ENCODE measurements at regions not wholly inside any gene's neighbourhood (a gene's known extent, or its start where the extent isn't known, plus 50 kb on each side); places are given as distances from the start of the nearest gene placed in this dataset.

DNA sequence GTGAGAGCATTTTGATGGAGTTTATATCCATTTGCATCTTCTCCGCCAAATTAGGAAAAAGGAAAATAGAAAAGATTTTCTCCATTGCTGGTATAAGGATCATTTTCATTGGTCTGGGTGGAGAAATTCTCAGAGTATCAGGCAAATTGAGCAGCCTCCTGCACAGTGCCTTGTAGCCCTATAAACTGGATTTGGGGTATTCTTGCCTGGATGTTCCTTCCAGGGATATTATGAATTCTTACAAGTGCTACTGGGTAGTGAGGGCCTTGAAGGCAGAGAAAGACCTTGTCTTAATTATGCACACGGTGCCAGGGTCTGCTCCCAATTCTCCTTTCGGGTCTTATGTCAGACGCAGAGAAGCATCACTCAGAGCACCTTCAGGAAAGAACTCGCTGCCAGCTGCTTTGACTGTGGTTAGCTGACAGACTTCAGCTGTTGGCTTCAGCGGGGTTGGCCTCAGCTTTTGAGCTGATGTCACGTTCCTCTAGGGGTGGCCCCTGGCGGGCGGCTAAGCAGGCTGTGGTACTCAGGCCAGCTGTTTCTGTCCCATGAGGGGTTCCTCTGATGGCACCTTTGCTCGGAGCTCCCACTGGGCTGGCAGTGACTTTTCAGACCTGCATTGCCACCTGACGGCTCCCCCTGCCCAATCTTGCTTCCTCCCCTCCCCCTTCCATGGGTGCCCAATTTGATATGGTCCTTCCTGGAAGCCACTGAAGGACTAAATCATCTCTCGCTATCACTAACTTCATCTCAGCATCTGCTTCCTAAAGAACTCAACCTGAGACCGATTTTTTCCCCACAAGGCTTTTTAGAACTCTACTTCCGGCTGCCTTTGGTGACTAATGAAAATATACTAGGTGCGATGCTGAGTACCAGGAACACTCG lies 519.5 kb downstream of the BCOR start:
- POLR2A ChIA-PET = no interaction called here
- Histone ChIP-seq H3K9me2 (ENCODE audit: insufficient read depth) (no peaks in the 10 kb centered on the region), H3K27me3 (ENCODE audit: insufficient read depth, low read length) (no peaks in the 10 kb centered on the region), H4K20me1 (ENCODE audit: insufficient read depth) (no peaks in the 10 kb centered on the region), H3K4me3 (replicated peaks in 1 of 2; ENCODE audit: low read depth in 1 of 2, low read length in 2 of 2) (no peak overlapping the region), H3K9ac (ENCODE audit: low read length) (no peak overlapping the region), H3K4me2 (ENCODE audit: low read length) (no peak overlapping the region), H3K4me1 (ENCODE audit: control insufficient read depth in 1 of 2, insufficient read depth in 2 of 2, low read length in 2 of 2) (peaks cover 0 to 9% of the 10 kb centered on the region in 2 experiments; a peak in 1 of 4 replicates), H2AFZ (ENCODE audit: low read depth, low read length, poor library complexity, severe bottlenecking) (no peak overlapping the region), H3K79me2 (ENCODE audit: insufficient read depth, low read length) (no peaks in the 10 kb centered on the region), H3K36me3 (ENCODE audit: control insufficient read depth in 1 of 2, insufficient read depth in 2 of 2, low read length in 2 of 2) (no peaks in the 10 kb centered on the region), H3K9me3 (ENCODE audit: control insufficient read depth in 1 of 2, insufficient read depth in 1 of 2, low read depth in 1 of 2, low read length in 2 of 2) (no peaks in the 10 kb centered on the region), H3K27ac (ENCODE audit: low read depth, low read length) (no peak overlapping the region)
- RAD21 ChIA-PET (ENCODE audit: low non-redundant PET in 1 of 2, low total read pairs in 2 of 2, uncharacterized antibody in 2 of 2, unreplicated experiment in 2 of 2) = no interaction called here
- no peak for DNase-seq (ENCODE audit: low read depth, low spot score)
- no peak for ATAC-seq
- no peak for TF ChIP-seq RAD21 (IDR thresholded peaks at IDR 0.05; ENCODE audit: low read depth)
- TF ChIP-seq, protein P1, sequence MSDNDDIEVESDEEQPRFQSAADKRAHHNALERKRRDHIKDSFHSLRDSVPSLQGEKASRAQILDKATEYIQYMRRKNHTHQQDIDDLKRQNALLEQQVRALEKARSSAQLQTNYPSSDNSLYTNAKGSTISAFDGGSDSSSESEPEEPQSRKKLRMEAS (IDR thresholded peaks at IDR 0.05) = no peak
- TF ChIP-seq POLR2A (IDR thresholded peaks at IDR 0.05; ENCODE audit: borderline replicate concordance, extremely low read depth, insufficient read depth, insufficient read length) = no peak
- no peak for TF ChIP-seq ATF3 (IDR thresholded peaks at IDR 0.05)
- TF ChIP-seq SP1 (IDR thresholded peaks at IDR 0.05; ENCODE audit: low read depth) = no peak
- TF ChIP-seq CEBPB (IDR thresholded peaks at IDR 0.05; ENCODE audit: low read depth) = no peak
- no peak for TF ChIP-seq CBX3 (IDR thresholded peaks at IDR 0.05; ENCODE audit: low read depth)
- TF ChIP-seq ZFX (IDR thresholded peaks at IDR 0.05) = no peak
- no peak for TF ChIP-seq SRF (IDR thresholded peaks at IDR 0.05; ENCODE audit: low read depth)
- TF ChIP-seq, protein P2, sequence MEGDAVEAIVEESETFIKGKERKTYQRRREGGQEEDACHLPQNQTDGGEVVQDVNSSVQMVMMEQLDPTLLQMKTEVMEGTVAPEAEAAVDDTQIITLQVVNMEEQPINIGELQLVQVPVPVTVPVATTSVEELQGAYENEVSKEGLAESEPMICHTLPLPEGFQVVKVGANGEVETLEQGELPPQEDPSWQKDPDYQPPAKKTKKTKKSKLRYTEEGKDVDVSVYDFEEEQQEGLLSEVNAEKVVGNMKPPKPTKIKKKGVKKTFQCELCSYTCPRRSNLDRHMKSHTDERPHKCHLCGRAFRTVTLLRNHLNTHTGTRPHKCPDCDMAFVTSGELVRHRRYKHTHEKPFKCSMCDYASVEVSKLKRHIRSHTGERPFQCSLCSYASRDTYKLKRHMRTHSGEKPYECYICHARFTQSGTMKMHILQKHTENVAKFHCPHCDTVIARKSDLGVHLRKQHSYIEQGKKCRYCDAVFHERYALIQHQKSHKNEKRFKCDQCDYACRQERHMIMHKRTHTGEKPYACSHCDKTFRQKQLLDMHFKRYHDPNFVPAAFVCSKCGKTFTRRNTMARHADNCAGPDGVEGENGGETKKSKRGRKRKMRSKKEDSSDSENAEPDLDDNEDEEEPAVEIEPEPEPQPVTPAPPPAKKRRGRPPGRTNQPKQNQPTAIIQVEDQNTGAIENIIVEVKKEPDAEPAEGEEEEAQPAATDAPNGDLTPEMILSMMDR (IDR thresholded peaks at IDR 0.05 in 2 of 3, conservative IDR thresholded peaks at IDR 0.05 in 1 of 3; ENCODE audit: borderline replicate concordance in 1 of 3, insufficient read depth in 1 of 3, low read depth in 2 of 3, low read length in 2 of 3) = no peak
- TF ChIP-seq YY1 (IDR thresholded peaks at IDR 0.05; ENCODE audit: extremely low read depth, insufficient replicate concordance, low read depth, low read length) = no peak
- BruUV-seq (replicated peaks) = no TSS peak
- CTCF ChIA-PET = no interaction called here
- intact Hi-C loops (cut with micrococcal nuclease) = no loop called here

All from HCT116 (cell line).